Sigmoid colon (tissue), 6 donors: ENCODE measurements at regions not wholly inside any gene's neighbourhood (a gene's known extent, or its start where the extent isn't known, plus 50 kb on each side); places are given as distances from the start of the nearest gene placed in this dataset.

Experiments used
- DNase-seq: peaks from one replicate; pipeline ENCODE4 v3.0.0-alpha.2; 2019
- H3K27ac ChIP-seq, 4 donors: fragments of 200-600 bp; sonication (generic); one replicate each; pipeline ENCODE4 v1.5.1; 2016 to 2019; ENCODE audit warnings: mild to moderate bottlenecking in 1 of 4
- H3K27me3 ChIP-seq, 3 donors: fragments of 200-600 bp; sonication (generic); one replicate each; pipeline ENCODE4 v1.5.1; 2019; ENCODE audit warnings: mild to moderate bottlenecking in 1 of 3
- H3K36me3 ChIP-seq, 4 donors: fragments of 200-600 bp; sonication (generic); one replicate each; pipeline ENCODE4 v1.5.1; 2016 to 2019
- H3K4me1 ChIP-seq, 4 donors: fragments of 200-600 bp; sonication (generic); one replicate each; pipeline ENCODE4 v1.5.1; 2017 to 2019
- H3K4me3 ChIP-seq, 4 donors: fragments of 200-600 bp; sonication (generic); one replicate each; pipeline ENCODE4 v1.5.1; 2017 to 2019; ENCODE audit warnings: mild to moderate bottlenecking in 2 of 4, moderate library complexity in 1 of 4
- H3K9me3 ChIP-seq, 4 donors: fragments of 200-600 bp in 3 of 4; sonication (generic) in 3 of 4; one replicate each; pipeline versions ENCODE4 v1.5.1 to v1.6.1; 2013 to 2019
- CTCF ChIP-seq, 4 experiments: fragments of 450-650 bp in 3 of 4; fragments of 200-600 bp in 1 of 4; IDR thresholded peaks; one replicate each; pipeline ENCODE4 v1.5.1; 2016 to 2019; ENCODE audit warnings: antibody characterized with exemption in 4 of 4, mild to moderate bottlenecking in 3 of 4, moderate library complexity in 2 of 4
- EP300 ChIP-seq, 4 donors: sonication (generic); formaldehyde crosslinking; IDR thresholded peaks; one replicate each; pipeline ENCODE4 v1.6.1; 2017; ENCODE audit warnings: antibody characterized with exemption in 4 of 4
- POLR2A ChIP-seq, 2 donors: fragments of 450-650 bp; IDR thresholded peaks; one replicate each; pipeline ENCODE4 v1.6.1; 2016; ENCODE audit warnings: antibody characterized with exemption in 2 of 2, mild to moderate bottlenecking in 2 of 2, moderate library complexity in 2 of 2
- POLR2AphosphoS5 ChIP-seq, 4 donors: sonication (generic); formaldehyde crosslinking; IDR thresholded peaks; one replicate each; pipeline ENCODE4 v1.6.1; 2017; ENCODE audit warnings: antibody characterized with exemption in 4 of 4
- WGBS, 2 donors: extraction: QIAGEN DNeasy Blood & Tissue Kit; methylation state at CpG; one replicate each; pipeline ENCODE4 v1.1.7; 2013; 5-methylcytosine and 5-hydroxymethylcytosine counted together
- intact Hi-C: fragments of 100-400 bp; cut with DNase I; formaldehyde crosslinking; loops from one replicate; pipeline ENCODE4 v1.15.1; 2023
- donor health status: healthy with polysubstance abuse.
- donor health status: healthy.

GRCh38 chr9:88060746-88061145 lies 77.5 kb downstream of the SPATA31C2 start:
- no peaks in the 10 kb centered on the region for H3K36me3 ChIP-seq
- H3K4me3 ChIP-seq, result no peak overlapping the region
- TF ChIP-seq POLR2A (IDR thresholded peaks at IDR 0.05), result no peak
- TF ChIP-seq CTCF (IDR thresholded peaks at IDR 0.05), result no peak
- TF ChIP-seq POLR2AphosphoS5 (IDR thresholded peaks at IDR 0.05), result no peak
- TF ChIP-seq EP300 (IDR thresholded peaks at IDR 0.05), result no peak
- no peak overlapping the region for H3K27ac ChIP-seq
- DNase-seq, result no peak
- no peaks in the 10 kb centered on the region for H3K4me1 ChIP-seq
- no peaks in the 10 kb centered on the region for H3K9me3 ChIP-seq
- no peaks in the 10 kb centered on the region for H3K27me3 ChIP-seq
- intact Hi-C loops, result no loop called here
- WGBS, 2 donors, result 94 to 97% methylated on average over 7 of the region's 7 CpGs

GRCh38 chr9:88059469-88059868 lies 78.8 kb downstream of the SPATA31C2 start:
- Histone ChIP-seq H3K4me3 (no peak overlapping the region), H3K9me3 (no peaks in the 10 kb centered on the region), H3K27ac (no peak overlapping the region), H3K27me3 (no peaks in the 10 kb centered on the region), H3K4me1 (no peaks in the 10 kb centered on the region), H3K36me3 (no peaks in the 10 kb centered on the region)
- 86 to 88% methylated on average over 3 of the region's 3 CpGs for WGBS, 2 donors
- TF ChIP-seq CTCF (IDR thresholded peaks at IDR 0.05) (no peak), EP300 (IDR thresholded peaks at IDR 0.05) (no peak), POLR2A (IDR thresholded peaks at IDR 0.05) (no peak), POLR2AphosphoS5 (IDR thresholded peaks at IDR 0.05) (no peak)
- intact Hi-C loops, result no loop called here
- no peak for DNase-seq

GRCh38 chr9:88056876-88057275 lies 81.4 kb downstream of the SPATA31C2 start:
- intact Hi-C loops, result no loop called here
- WGBS, 2 donors, result 89% methylated on average over 8 of the region's 8 CpGs

GRCh38 chr9:88053856-88054501 lies 79.6 kb upstream of the CDK20 start:
- Histone ChIP-seq H3K36me3 (no peaks in the 10 kb centered on the region), H3K9me3 (no peaks in the 10 kb centered on the region), H3K4me3 (no peak overlapping the region), H3K27ac (no peak overlapping the region), H3K4me1 (no peaks in the 10 kb centered on the region), H3K27me3 (no peaks in the 10 kb centered on the region)
- intact Hi-C loops, result no loop called here
- no peak for TF ChIP-seq EP300 (IDR thresholded peaks at IDR 0.05)
- no peak for TF ChIP-seq CTCF (IDR thresholded peaks at IDR 0.05)
- no peak for TF ChIP-seq POLR2AphosphoS5 (IDR thresholded peaks at IDR 0.05)
- no peak for TF ChIP-seq POLR2A (IDR thresholded peaks at IDR 0.05)
- 92 to 96% methylated on average over 9 of the region's 9 CpGs for WGBS, 2 donors
- no peak for DNase-seq

More at GRCh38 chr9:88056876-88057275, 81.4 kb downstream of the SPATA31C2 start:
- H3K27me3 ChIP-seq, result no peaks in the 10 kb centered on the region
- no peaks in the 10 kb centered on the region for H3K36me3 ChIP-seq
- TF ChIP-seq POLR2AphosphoS5 (IDR thresholded peaks at IDR 0.05), result no peak
- no peak for TF ChIP-seq EP300 (IDR thresholded peaks at IDR 0.05)
- no peak for TF ChIP-seq POLR2A (IDR thresholded peaks at IDR 0.05)
- no peak for TF ChIP-seq CTCF (IDR thresholded peaks at IDR 0.05)
- H3K4me3 ChIP-seq, result no peak overlapping the region
- no peaks in the 10 kb centered on the region for H3K4me1 ChIP-seq
- DNase-seq, result no peak
- no peak overlapping the region for H3K27ac ChIP-seq
- no peaks in the 10 kb centered on the region for H3K9me3 ChIP-seq
